GM12872 (cell line): ENCODE measurements at regions not wholly inside any gene's neighbourhood (a gene's known extent, or its start where the extent isn't known, plus 50 kb on each side); places are given as distances from the start of the nearest gene placed in this dataset.

Source experiments
- CTCF ChIP-seq: IDR thresholded peaks from 3 replicates; pipeline ENCODE4 v1.5.1; 2011; ENCODE audit warnings: low read depth, mild to moderate bottlenecking, low read length, moderate library complexity; ENCODE audit not compliant: insufficient read depth

DNA sequence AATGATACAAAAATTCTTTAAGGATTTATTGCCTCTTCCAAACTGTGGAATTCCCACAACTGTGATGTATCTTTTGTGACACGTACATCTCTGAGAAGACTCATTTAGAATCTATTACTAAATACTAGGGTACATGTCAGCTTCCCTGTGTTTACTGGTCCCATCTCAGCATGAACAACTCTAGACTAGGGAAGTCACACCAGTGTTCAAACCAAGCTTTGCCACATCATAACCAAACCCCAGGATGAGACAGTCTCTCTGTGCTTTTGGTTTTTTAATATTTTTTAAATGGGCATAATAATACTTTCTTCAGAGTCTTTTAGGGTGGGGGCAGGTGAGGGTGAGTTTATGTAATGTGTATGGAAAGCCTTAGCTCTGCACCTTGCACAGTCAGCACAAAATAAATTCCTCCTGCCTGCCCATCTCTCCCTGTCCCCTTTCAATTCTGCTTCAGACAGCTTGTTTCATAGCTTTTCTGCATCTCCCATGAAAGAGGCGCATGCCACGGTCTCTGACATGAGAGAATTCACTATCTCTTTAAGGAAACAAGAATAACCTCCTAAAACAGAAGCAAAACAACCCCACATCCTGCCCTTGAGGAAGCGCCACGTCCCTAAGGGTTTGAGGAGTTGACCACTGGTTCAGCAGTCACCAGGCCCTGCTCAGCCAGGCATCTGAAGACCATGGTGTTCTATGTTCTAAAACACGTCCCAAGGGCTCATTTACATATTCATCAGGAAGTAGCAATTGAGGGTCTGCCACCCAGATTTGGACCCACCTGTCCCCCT lies 174.5 kb downstream of the USP12 start:
- TF ChIP-seq CTCF, result no peak

GRCh38 chr13:26995159-26995558 lies 176.5 kb downstream of the USP12 start:
- no peak for TF ChIP-seq CTCF

GRCh38 chr13:26993780-26994179 lies 177.8 kb downstream of the USP12 start:
- no peak for TF ChIP-seq CTCF

- TF ChIP-seq CTCF, result no peak
Measured at GRCh38 chr13:26992951-26993719, 178.5 kb downstream of the USP12 start.

DNA sequence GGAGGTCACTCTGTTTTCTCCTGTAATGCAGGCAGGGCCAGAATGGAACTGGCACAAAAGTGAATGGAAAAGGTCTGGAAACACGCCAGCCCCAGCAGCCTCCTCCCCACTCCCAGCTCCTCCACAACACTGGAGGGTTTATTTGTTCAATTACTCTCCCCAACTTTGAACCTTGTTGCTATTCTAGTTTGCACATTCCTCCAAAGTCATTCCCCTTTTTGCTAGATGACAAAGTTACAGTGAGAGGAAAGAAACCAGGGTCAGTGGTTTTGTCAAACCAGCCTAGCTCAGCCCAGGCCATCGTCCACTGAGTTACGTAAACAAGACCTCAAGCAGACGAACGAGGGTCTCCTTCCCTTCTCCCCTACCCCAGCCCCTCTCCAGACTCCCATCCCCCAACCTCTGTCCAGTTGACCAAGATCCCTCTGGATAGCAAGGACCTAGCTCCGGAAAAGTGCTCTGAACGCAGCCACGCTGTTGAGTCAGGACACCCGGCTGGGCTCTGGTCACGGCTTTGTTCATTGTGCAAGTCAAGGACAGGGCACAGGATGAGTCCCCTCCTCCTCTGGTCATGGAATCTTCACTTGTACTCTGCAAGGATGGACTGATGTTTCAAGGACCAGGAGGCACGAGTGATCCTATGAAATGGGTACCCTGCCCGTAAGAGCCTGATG lies 180.0 kb downstream of the USP12 start:
- no peak for TF ChIP-seq CTCF

- no peak for TF ChIP-seq CTCF
Measured at GRCh38 chr13:26989957-26990713, 181.5 kb downstream of the USP12 start.
